GM10248 (cell line): ENCODE measurements at regions not wholly inside any gene's neighbourhood (a gene's known extent, or its start where the extent isn't known, plus 50 kb on each side); places are given as distances from the start of the nearest gene placed in this dataset.

ENCODE experiments used
- CTCF ChIA-PET: fragments of 300-600 bp; sonication (Branson Sonifier 250); formaldehyde crosslinking; extraction: SDS; loops from one replicate; lab custom pipeline; 2021; ENCODE audit warnings: antibody characterized with exemption; lab: Yijun Ruan, JAX
- POLR2A ChIA-PET: fragments of 350-650 bp; sonication (Branson Sonifier 250); formaldehyde crosslinking; extraction: SDS; loops from one replicate; lab custom pipeline; 2020; ENCODE audit warnings: antibody characterized with exemption; lab: Yijun Ruan, JAX
- DNase-seq: peaks from one replicate; pipeline ENCODE4 v3.0.0; 2012; ENCODE audit errors: extremely low spot score
- CTCF ChIP-seq: IDR thresholded peaks from 2 replicates; pipeline ENCODE4 v1.5.1; 2012; ENCODE audit warnings: mild to moderate bottlenecking, low read depth; ENCODE audit errors: extremely low read depth, missing control alignments, control extremely low read depth

GRCh38 chr22:48327721-48328120, 1500.0 kb downstream of the BRD1 start:
- TF ChIP-seq CTCF: no peak
- no peak for DNase-seq
- ChIA-PET CTCF (no interaction called here), POLR2A (no interaction called here)

GRCh38 chr22:48323746-48324145, 1503.9 kb downstream of the BRD1 start:
- TF ChIP-seq CTCF: no peak
- no peak for DNase-seq
- POLR2A ChIA-PET: no interaction called here
- CTCF ChIA-PET: no interaction called here

- ChIA-PET POLR2A (no interaction called here), CTCF (no interaction called here)
- no peak for TF ChIP-seq CTCF
- DNase-seq: no peak
These were observed 1504.8 kb downstream of the BRD1 start for GRCh38 chr22:48322907-48323306.

GRCh38 chr22:48321986-48322545, 1505.6 kb downstream of the BRD1 start:
- ChIA-PET CTCF (interaction anchor here (1.2 kb wide), 1 partner anchor 8 kb away, joined by 3 read pairs; no protein-coding TSS in a partner anchor), POLR2A (no interaction called here)
- no peak for TF ChIP-seq CTCF
- no peak for DNase-seq

GRCh38 chr22:48320683-48321451, 1506.8 kb downstream of the BRD1 start:
- DNase-seq: no peak
- no peak for TF ChIP-seq CTCF
- ChIA-PET CTCF (interaction anchor here (1.2 kb wide), 1 partner anchor 9 kb away, joined by 3 read pairs; no protein-coding TSS in a partner anchor), POLR2A (no interaction called here)

GRCh38 chr22:48320048-48320682, 1507.5 kb downstream of the BRD1 start:
- POLR2A ChIA-PET: no interaction called here
- TF ChIP-seq CTCF: no peak
- CTCF ChIA-PET: no interaction called here
- no peak for DNase-seq
